ENCODE measurements at regions not wholly inside any gene's neighbourhood (a gene's known extent, or its start where the extent isn't known, plus 50 kb on each side); places are given as distances from the start of the nearest gene placed in this dataset.
"Not testable (repeated sequence)": the region's sequence is repeated elsewhere in the genome, so short reads cannot be mapped to it uniquely, and the experiment has no call there.

GRCh38 chr6:10343320-10343719 is 71.6 kb downstream of the TFAP2A start:
- DNase-seq (ENCODE audit: low spot score), result no peak

DNA sequence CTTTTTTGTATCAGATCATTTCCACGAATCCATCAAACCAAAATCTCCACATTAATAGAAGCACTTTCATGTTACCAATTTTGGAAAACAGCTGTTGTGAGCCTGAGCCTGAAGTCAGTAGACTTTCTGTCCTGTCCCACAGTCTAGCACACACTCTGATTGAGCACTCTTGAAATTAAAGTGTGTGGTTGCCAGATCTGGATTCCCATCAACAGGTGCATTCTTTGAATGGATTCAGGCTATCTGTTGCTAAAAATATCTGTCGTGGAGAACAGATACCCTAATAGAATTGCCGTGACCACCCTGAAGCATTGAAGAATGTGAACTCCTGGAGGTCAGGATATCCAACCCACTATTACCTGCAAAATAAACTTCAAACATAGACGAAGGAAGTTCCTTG is 73.3 kb downstream of the TFAP2A start:
- DNase-seq (ENCODE audit: low spot score), result no peak

DNA sequence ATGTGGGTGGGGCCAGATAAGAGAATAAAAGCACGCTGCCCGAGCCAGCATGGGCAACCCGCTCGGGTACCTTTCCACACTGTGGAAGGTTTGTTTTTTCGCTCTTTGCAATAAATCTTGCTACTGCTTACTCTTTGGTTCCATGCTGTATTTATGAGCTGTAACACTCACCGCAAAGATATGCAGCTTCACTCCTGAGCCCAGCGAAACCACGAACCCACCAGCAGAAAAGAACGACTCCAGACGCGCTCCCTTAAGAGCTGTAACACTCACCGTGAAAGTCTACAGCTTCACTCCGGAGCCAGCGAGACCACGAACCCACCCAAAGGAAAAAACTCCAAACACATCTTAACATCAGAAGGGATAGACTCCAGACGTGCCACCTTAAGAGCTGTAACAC is 76.7 kb downstream of the TFAP2A start:
- DNase-seq (ENCODE audit: low spot score), result no peak

DNA sequence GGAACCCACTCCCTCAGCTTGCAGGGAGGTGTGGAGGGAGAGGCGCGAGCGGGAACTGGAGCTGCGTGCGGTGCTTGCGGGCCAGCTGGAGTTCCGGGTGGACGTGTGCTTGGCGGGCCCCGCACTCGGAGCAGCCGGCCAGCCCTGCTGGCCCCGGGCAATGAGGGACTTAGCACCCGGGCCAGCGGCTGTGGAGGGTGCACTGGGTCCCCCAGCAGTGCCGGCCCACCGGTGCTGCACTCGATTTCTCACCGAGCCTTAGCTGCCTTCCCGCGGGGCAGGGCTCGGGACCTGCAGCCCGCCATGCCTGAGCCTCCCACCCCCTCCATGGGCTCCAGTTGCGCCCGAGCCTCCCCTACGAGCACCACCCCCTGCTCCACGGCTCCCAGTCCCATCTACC is 77.5 kb downstream of the TFAP2A start:
- DNase-seq (ENCODE audit: low spot score), result not testable (repeated sequence)

GRCh38 chr6:10332111-10332510 is 82.8 kb downstream of the TFAP2A start:
- DNase-seq (ENCODE audit: low spot score), result no peak

DNA sequence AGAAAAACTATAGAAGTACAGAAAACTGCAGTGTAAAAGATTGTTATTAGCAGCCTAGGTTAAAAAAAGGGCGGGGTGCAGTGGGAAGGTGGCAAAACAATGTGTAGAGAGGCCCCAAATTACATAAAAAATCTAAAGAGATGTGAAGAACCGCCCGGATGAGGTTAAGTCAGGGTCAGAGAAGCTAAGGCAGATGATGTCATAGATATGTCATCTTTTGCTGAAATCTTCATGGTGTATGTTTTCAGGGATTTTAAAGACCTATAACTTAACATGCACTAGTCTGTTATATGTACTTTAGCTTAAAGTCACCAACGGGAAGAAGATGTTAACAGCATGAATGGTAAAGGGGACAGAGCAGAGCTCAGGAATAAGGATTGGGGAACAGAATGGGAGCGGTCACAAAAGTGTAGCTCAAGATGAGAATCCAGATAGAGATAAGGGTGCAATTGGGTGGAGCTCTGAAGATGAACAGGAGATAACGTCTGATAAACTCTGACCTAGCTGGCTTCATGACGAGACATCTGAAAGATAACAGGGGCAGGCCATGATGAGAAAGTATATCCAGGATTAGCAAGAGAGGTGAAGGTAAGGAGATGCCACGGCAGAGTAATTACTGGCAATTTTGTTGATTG is 83.4 kb downstream of the TFAP2A start:
- no peak for DNase-seq (ENCODE audit: low spot score)

DNA sequence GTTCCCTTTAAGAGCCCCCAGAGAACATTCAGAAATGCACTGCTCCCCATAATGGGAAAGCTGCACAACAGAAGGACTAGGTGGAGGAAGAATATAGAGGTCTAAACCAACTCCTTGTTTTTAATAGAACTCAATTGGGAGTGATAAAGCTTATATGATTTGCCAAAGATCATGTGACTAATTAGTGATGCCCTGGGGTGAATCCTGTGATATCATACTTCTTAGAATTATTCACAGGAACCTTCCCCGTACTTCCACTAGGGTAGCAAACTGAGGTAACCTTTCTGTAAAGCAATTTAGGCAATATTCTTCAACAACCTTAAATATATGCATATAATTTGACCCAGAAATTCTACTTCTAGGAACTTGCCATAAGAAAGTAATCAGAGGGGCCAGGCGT is 84.4 kb downstream of the TFAP2A start:
- DNase-seq (ENCODE audit: low spot score), result no peak

GRCh38 chr6:10323018-10323417 is 91.9 kb downstream of the TFAP2A start:
- DNase-seq (ENCODE audit: low spot score), result no peak

DNA sequence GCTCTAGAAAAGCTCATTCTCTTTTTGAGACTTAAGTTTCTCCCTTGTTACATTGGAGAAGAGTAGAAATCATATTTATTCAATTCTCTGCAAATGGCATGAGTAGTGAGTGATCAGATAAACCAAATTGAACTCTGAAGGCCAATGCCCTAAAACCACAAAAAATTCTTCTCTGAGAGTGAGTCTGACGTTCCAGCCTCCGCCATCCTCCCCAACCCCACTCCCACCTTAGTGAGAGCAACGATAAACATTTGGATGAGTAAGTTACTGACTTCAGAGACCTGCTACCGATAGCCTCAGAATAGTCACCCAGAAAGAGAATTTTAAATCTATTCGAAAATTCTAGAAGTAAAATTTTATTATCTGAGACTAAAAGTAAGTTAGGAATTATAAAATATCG is 94.6 kb downstream of the TFAP2A start:
- DNase-seq (ENCODE audit: low spot score), result no peak

GRCh38 chr6:10316373-10316721 is 98.5 kb downstream of the TFAP2A start:
- peak; percentile 68 for DNase-seq (ENCODE audit: low spot score)

DNA sequence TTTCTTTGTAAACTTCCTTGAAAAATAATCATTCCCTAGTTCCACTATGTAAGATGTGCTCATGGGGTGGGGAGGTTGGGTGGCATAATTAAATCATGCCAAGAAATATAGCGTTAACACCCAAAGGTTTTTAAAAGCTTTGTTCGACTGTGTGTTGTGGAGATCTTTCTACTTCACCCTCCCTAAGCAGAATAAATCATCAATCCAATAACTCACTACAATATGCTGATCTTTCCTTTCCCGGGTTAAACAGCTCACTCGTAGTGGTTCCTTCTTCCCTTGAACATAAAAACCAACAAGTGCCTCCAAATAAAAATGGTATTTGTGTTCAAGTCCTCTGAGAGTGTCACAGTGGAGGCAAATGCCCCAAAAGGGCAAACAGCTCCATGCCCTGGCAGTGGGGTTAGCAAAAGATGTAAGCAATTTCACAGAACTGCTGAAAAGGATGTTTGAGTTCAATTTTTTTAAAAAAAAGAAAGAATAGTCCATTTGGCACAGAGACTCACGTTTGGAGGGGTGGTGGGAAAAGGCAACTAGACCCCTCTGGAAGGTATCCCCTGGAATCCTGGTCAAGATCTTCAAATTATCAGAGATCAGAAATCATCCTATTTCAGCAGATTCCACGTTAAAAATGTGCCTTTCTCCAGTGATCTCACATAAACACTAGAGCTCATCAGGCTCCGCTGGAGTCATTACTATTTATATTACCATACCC is 99.1 kb downstream of the TFAP2A start:
- no peak for DNase-seq (ENCODE audit: low spot score)

DNA sequence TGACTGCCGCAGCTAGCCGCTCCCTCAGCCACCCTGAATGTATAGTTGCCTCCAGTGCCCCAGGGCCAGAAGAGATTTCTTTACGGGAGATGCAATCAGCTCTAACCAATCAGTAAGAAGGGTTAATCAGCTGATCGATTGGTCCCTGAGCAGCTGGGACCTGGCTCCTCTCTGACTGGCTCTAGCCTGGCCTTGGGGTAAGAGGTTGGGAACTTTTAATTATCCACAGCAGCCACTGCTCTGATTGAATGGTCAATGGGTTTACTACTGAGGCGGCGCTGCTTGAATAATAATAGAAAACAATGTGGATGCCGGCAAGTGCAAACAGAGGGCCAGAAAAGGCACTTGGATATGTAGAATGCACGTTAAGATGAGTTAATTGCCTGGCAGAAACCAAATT is 99.8 kb downstream of the TFAP2A start:
- no peak for DNase-seq (ENCODE audit: low spot score)

- DNase-seq (ENCODE audit: low spot score), result no peak
Measured at GRCh38 chr6:10314163-10314955, 100.5 kb downstream of the TFAP2A start.

DNA sequence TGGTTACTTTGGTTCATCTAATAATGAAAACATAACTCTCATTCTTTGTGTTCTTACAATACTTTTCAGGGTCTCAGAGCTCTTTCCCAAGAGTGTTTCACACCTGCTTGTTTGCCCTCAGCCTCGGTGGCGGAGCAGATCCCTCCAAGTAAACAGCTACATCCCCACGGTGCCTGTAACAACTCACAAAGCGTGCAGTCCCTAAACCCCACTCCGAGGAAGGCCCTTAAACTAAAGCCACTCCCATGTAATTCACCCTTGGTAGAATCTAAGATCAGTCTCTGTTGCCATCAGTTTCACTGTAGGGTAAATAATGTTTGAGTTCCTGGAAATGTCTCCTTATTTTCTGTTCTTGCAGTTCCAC is 101.1 kb downstream of the TFAP2A start:
- no peak for DNase-seq (ENCODE audit: low spot score)

- peak; percentile 42 for DNase-seq (ENCODE audit: low spot score)
Measured at GRCh38 chr6:10312445-10312844, 102.4 kb downstream of the TFAP2A start.

DNA sequence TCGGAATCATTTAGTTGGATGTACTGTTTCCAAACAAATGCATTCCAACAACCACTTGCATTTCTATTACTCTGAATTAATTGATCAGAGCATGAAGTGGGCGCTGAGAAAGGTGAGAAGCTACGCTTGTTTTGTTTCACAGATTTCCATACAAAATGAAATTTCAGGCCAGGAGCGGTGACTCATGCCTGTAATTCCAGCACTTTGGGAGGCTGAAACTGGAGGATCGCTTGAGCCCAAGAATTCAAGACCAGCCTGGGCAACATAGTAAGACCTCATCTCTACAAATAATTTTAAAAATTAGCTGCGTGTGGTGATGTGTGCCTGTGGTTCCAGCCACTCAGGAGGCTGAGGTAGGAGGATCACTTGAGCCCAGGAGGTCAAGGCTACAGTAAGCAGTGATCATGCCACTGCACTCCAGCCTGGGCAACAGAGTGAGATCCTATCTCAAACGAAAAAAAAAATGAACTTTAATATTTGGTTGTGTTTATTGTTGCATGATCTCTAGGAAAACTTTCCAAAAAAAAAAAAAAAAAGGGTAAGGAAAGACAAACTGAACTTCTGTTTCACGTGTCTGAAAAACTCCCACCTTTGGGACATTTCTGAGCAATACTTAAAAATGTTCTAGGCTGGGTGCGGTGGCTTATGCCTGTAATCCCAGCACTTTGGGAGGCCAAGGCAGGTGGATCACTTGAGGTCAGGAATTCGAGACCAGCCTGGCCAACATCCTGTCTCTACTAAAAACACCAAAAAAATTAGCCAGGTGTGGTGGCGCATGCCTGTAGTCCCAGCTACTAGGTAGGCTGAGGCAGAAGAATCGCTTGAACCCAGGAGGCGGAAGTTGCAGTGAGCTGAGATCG is 103.1 kb downstream of the TFAP2A start:
- not testable (repeated sequence) for DNase-seq (ENCODE audit: low spot score)

DNA sequence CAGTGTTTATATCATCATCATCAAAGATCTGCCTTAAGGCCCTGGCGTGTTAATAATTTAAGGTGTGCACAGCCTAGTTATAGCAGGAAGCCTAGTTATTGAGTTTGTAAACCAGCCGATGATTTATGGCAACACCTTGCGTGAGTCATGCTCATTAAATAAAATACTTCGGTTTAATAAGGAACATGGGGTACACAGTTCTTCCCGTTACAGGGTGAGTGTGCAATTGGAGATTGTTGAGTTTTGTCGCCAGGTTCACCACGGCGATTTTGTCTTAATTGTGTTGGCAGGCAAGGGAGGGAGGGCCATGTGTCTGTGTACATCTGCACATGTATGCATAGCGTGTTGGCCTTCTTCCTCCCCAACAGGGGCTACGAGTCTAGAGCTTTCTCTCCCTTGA is 104.0 kb downstream of the TFAP2A start:
- peak; percentile 72 for DNase-seq (ENCODE audit: low spot score)

DNA sequence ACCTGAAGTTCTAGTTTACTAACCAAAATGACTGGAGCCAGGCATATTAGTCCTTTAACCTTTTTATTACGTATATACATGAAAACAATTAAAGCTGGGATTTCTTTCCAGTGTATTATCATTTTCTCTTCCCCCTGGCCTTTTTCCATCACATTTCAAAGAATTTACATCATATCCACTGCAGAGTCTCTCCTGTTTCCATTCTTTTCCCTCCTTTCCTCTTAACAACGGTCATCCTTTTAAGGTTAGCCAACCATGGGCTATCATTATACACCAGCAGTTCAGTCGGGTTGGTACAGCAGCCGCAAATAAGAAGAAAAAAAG is 104.6 kb downstream of the TFAP2A start:
- DNase-seq (ENCODE audit: low spot score), result no peak

DNA sequence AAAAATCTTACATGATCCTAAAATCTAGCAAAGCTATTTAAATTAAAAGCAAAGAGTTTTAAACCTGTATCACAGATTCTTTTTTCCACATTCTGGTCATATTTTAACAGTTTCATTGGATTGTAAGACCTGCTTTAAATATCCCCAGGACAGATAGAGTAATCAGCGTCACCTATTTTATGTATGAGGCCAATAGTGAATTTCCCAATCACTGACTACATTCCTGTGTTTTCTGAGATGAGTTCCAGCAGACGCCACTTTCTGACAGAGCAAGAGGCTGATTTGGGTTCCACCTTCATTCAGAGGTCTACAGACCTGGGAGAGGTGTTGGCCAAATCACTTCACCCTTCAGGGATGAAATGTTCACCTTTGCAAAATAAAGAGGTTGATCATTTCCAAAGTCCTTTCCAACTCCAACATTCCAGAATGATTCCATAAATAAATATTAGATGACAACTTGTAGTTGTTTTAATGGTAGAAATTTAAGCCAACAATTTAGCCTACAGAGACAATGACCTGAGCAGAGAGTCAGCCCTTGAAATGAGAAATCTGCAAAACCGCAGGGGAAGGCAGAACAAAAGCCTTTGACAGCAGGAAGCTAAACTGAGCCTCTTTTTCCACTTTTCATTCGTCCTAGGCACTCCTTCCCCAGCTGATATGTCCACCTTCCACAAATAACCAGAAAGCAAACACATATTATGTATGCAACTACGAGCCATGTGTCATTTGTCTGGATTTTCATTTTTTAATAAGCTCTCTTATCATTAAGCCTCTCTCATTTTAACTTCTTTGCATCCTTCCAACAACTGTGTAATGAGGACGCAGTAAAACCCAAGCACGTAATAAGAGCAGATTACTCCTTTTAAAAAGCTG is 105.2 kb downstream of the TFAP2A start:
- DNase-seq (ENCODE audit: low spot score), result no peak

GRCh38 chr6:10307476-10307875 is 107.4 kb downstream of the TFAP2A start:
- DNase-seq (ENCODE audit: low spot score), result no peak

DNA sequence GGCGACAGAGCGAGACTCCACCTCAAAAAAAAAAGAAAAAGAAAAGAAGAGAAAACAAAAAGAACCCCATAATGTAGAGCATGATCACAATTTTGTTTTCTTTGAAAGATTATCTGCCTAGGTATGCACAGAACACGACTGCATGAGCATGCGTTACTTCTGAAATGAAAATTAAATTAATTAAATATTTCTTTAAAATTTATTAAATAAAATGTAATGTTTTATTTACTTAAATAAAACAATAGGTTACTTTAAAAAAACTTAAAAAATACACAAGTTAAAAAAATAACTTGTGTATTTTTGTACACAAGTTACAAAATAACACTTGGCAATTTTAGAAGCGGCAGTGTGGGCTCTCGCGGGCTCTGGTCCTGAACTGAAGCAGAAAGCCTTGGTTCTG is 107.8 kb downstream of the TFAP2A start:
- no peak for DNase-seq (ENCODE audit: low spot score)

All from SW480 (cell line).